Testis (tissue), 2 donors: ENCODE measurements at regions not wholly inside any gene's neighbourhood (a gene's known extent, or its start where the extent isn't known, plus 50 kb on each side); places are given as distances from the start of the nearest gene placed in this dataset.

Experiments used
- DNase-seq: peaks from one replicate; pipeline ENCODE4 v3.0.0-alpha.2; 2019
- H3K27ac ChIP-seq, 2 donors: fragments of 200-600 bp; sonication (generic); one replicate each; pipeline ENCODE4 v1.5.1; 2019
- H3K27me3 ChIP-seq: fragments of 200-600 bp; sonication (generic); one replicate; pipeline ENCODE4 v1.5.1; 2019
- H3K36me3 ChIP-seq: fragments of 200-600 bp; sonication (generic); one replicate; pipeline ENCODE4 v1.5.1; 2017; ENCODE audit warnings: low read depth; ENCODE audit errors: missing control alignments
- H3K4me1 ChIP-seq: fragments of 200-600 bp; sonication (generic); one replicate; pipeline ENCODE4 v1.5.1; 2019
- H3K4me3 ChIP-seq, 2 donors: fragments of 200-600 bp; sonication (generic); one replicate each; pipeline ENCODE4 v1.5.1; 2017 to 2019
- H3K9me3 ChIP-seq: fragments of 200-600 bp; sonication (generic); one replicate; pipeline ENCODE4 v1.5.1; 2017
- CTCF ChIP-seq, 3 experiments: fragments of 450-650 bp in 2 of 3; fragments of 200-600 bp in 1 of 3; sonication (generic) in 1 of 3; IDR thresholded peaks; one replicate each; pipeline ENCODE4 v1.5.1; 2016 to 2019; ENCODE audit warnings: antibody characterized with exemption in 3 of 3, mild to moderate bottlenecking in 2 of 3, moderate library complexity in 1 of 3
- POLR2A ChIP-seq: fragments of 450-650 bp; IDR thresholded peaks from one replicate; pipeline ENCODE4 v1.6.1; 2017; ENCODE audit warnings: antibody characterized with exemption, mild to moderate bottlenecking, moderate library complexity
- WGBS, 2 donors: methylation state at CpG; one replicate each; pipeline ENCODE4 v1.1.5; 2018; 5-methylcytosine and 5-hydroxymethylcytosine counted together
- intact Hi-C: fragments of 100-400 bp; cut with DNase I; formaldehyde crosslinking; loops from one replicate; pipeline ENCODE4 v1.15.1; 2023; ENCODE audit warnings: low total_unique reads

DNA sequence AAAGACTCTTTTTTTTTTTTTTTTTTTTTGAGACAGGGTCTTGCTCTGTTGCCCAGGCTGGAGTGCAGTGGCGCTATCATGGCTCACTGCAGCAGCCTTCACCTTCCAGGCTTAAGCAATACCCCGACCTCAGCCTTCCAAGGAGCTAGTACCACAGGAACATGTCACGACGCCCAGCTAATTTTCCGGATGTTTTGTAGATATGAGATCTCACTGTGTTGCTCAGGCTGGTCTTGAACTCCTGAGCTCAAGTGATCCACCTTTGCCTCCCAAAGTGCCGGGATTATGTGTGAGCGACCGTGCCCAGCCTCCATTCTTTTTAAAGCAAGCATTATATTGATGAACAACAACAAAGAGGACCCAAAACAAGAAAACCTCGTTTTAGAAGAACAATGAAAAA is 307.1 kb upstream of the ID2 start:
- no peaks in the 10 kb centered on the region for H3K9me3 ChIP-seq
- no peaks in the 10 kb centered on the region for H3K27me3 ChIP-seq
- H3K36me3 ChIP-seq: no peaks in the 10 kb centered on the region
- no peak for DNase-seq
- intact Hi-C loops: no loop called here
- no peaks in the 10 kb centered on the region for H3K4me1 ChIP-seq
- no peak for TF ChIP-seq POLR2A
- no peak for TF ChIP-seq CTCF (IDR thresholded peaks at IDR 0.05)
- H3K4me3 ChIP-seq: no peak overlapping the region
- H3K27ac ChIP-seq: no peak overlapping the region
- WGBS, 2 donors: 87 to 95% methylated on average over 9 of the region's 9 CpGs

DNA sequence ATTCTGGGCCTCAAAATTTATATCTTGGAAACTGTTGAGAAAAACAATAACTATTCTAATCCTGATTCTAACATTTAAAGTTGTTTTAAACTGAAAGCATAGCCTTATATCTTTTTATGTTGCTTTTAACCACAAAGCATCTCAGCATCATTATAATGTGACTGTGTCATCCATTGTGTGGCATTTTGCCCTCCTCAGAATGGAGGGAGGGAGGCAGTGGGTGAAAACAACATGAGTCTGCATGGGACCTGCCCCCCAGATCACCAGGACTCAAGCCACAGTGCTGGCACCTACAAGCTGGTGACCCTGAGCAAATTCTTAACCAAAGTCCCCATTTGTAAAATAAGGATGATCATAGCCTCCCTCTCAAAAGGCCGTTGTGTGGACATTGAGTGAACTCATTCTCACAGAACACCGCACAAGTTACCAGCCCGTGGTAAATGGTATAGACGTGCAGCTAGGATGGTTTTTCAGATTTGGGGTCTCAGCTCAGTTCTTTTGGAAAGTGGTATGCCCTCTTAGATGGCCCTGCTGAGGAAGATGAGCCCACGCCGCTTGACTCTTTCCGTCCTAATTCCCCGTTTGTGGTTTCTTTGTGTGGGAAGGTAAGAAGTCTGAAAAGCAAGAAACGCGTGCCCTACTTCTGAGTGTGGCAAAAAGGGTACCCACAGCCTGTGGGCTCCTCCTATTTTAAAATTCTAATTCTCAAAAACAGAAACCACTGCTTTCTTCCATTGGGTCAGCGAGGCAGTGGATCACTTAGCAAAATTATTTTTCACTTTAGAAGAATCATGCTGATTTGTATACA is 305.0 kb upstream of the ID2 start:
- Histone ChIP-seq H3K36me3 (no peaks in the 10 kb centered on the region), H3K4me1 (no peaks in the 10 kb centered on the region), H3K27me3 (no peaks in the 10 kb centered on the region), H3K4me3 (no peak overlapping the region), H3K27ac (no peak overlapping the region), H3K9me3 (no peaks in the 10 kb centered on the region)
- intact Hi-C loops: no loop called here
- WGBS, 2 donors: 91 to 96% methylated on average over 11 of the region's 11 CpGs
- TF ChIP-seq POLR2A (no peak), CTCF (IDR thresholded peaks at IDR 0.05) (no peak)
- DNase-seq: no peak

DNA sequence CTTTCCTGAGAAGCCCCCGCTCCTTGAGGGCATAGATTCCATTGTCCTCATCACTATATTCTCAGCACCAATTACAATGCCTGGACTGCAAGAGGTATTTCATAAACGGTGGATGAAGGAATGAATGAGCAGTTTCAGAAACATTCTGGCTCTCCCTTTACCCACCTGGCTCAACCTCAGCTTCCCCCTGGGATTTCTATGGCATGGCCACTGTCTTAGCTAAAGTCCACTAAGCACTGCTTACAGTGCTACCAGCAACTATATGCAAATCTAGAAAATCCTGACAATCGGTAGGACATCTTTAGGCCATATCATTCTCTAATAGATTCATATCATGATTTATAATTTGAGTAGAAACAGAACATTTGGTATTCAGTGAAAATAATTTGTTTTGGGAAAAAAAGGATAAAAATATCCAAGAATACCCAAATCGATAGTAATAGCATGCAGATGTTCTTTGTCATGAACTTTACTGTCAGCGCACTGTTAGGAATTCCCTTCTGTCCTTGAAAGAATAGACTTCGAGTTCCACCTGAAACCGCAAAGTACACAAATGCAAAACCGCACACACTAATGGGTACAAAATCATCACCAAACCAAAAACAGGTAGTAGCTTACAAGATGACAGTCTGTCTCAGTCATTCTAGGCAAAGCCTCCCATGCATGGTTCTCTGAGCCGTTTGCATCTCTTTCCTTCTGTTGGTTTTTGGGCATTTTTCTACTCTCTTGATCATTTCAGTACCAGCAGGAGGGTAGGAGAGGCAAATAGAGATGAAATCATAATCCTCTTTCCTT is 303.6 kb upstream of the ID2 start:
- Histone ChIP-seq H3K27ac (no peak overlapping the region), H3K27me3 (no peaks in the 10 kb centered on the region), H3K9me3 (no peaks in the 10 kb centered on the region), H3K36me3 (no peaks in the 10 kb centered on the region), H3K4me3 (no peak overlapping the region), H3K4me1 (no peaks in the 10 kb centered on the region)
- intact Hi-C loops: no loop called here
- TF ChIP-seq POLR2A (no peak), CTCF (IDR thresholded peaks at IDR 0.05) (no peak)
- 84 to 89% methylated on average over 9 of the region's 9 CpGs for WGBS, 2 donors
- DNase-seq: no peak

DNA sequence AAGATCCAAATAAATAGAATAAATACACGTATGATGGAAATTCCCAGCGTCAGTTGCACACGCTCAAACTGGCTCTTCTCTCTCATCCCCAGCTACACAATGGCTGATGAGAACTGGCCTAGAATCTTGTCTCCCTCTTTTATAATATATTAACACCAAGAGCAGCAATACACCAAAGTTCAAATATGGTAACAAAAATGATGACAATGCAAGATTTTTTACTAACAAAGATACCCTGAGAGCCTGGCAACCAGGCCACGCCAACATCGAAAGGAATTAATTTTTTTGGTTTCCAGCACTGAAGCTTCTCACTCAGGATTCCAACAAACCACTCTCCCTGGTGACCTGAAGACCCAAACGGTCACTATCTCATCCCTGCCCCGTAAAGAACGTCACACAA is 302.7 kb upstream of the ID2 start:
- no peak for DNase-seq
- WGBS, 2 donors: 66 to 69% methylated on average over 8 of the region's 8 CpGs
- intact Hi-C loops: no loop called here
- Histone ChIP-seq H3K4me1 (no peaks in the 10 kb centered on the region), H3K27me3 (no peaks in the 10 kb centered on the region), H3K4me3 (no peak overlapping the region), H3K36me3 (no peaks in the 10 kb centered on the region), H3K9me3 (no peaks in the 10 kb centered on the region), H3K27ac (no peak overlapping the region)
- TF ChIP-seq CTCF (IDR thresholded peaks at IDR 0.05) (no peak), POLR2A (no peak)
